ENCODE measurements at regions not wholly inside any gene's neighbourhood (a gene's known extent, or its start where the extent isn't known, plus 50 kb on each side); places are given as distances from the start of the nearest gene placed in this dataset.

DNA sequence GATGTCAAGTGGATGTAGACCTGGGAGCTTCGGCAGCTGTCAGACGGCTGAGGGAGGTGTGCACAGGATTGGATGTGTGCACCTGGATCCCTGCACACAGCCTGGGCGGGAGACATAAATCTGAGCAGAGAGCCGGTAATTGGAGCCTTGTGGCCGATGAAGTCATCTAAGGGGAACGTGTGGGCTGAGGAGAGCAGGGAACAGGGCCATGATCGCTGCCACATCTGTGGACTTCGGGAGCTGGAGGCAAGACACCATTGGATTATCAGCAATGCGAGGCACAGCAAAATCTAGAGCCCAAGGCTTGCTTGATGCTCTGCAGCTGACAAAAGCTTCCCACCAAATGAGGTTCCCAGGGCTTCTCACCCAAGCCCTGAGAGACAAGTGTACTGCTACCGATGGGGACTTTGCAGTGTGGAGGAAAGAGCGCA, 147.7 kb downstream of the PTPN20 start:
- TF ChIP-seq ZNF274 (IDR thresholded peaks at IDR 0.05; ENCODE audit: low read length): no peak
- TF ChIP-seq ZNF274 (tag by site-specific recombination; IDR thresholded peaks at IDR 0.05; ENCODE audit: borderline replicate concordance): no peak
- TF ChIP-seq, protein P1, sequence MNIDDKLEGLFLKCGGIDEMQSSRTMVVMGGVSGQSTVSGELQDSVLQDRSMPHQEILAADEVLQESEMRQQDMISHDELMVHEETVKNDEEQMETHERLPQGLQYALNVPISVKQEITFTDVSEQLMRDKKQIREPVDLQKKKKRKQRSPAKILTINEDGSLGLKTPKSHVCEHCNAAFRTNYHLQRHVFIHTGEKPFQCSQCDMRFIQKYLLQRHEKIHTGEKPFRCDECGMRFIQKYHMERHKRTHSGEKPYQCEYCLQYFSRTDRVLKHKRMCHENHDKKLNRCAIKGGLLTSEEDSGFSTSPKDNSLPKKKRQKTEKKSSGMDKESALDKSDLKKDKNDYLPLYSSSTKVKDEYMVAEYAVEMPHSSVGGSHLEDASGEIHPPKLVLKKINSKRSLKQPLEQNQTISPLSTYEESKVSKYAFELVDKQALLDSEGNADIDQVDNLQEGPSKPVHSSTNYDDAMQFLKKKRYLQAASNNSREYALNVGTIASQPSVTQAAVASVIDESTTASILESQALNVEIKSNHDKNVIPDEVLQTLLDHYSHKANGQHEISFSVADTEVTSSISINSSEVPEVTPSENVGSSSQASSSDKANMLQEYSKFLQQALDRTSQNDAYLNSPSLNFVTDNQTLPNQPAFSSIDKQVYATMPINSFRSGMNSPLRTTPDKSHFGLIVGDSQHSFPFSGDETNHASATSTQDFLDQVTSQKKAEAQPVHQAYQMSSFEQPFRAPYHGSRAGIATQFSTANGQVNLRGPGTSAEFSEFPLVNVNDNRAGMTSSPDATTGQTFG (tag by site-specific recombination; IDR thresholded peaks at IDR 0.05; ENCODE audit: borderline replicate concordance): no peak
- no peak for TF ChIP-seq SALL2 (tag by site-specific recombination; IDR thresholded peaks at IDR 0.05; ENCODE audit: borderline replicate concordance)
- TF ChIP-seq TCF7L2 (IDR thresholded peaks at IDR 0.05; ENCODE audit: borderline replicate concordance, low read depth, low read length): no peak
- TF ChIP-seq, protein P2, sequence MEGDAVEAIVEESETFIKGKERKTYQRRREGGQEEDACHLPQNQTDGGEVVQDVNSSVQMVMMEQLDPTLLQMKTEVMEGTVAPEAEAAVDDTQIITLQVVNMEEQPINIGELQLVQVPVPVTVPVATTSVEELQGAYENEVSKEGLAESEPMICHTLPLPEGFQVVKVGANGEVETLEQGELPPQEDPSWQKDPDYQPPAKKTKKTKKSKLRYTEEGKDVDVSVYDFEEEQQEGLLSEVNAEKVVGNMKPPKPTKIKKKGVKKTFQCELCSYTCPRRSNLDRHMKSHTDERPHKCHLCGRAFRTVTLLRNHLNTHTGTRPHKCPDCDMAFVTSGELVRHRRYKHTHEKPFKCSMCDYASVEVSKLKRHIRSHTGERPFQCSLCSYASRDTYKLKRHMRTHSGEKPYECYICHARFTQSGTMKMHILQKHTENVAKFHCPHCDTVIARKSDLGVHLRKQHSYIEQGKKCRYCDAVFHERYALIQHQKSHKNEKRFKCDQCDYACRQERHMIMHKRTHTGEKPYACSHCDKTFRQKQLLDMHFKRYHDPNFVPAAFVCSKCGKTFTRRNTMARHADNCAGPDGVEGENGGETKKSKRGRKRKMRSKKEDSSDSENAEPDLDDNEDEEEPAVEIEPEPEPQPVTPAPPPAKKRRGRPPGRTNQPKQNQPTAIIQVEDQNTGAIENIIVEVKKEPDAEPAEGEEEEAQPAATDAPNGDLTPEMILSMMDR (tag by site-specific recombination; IDR thresholded peaks at IDR 0.05): no peak
- TF ChIP-seq PRDM1 (tag by site-specific recombination; IDR thresholded peaks at IDR 0.05): no peak
- no peak for TF ChIP-seq YY1 (tag by site-specific recombination; IDR thresholded peaks at IDR 0.05)
- no peak for TF ChIP-seq YY2 (tag by site-specific recombination; IDR thresholded peaks at IDR 0.05)
- TF ChIP-seq ZNF133 (tag by site-specific recombination; IDR thresholded peaks at IDR 0.05): no peak
- TF ChIP-seq, protein P3, sequence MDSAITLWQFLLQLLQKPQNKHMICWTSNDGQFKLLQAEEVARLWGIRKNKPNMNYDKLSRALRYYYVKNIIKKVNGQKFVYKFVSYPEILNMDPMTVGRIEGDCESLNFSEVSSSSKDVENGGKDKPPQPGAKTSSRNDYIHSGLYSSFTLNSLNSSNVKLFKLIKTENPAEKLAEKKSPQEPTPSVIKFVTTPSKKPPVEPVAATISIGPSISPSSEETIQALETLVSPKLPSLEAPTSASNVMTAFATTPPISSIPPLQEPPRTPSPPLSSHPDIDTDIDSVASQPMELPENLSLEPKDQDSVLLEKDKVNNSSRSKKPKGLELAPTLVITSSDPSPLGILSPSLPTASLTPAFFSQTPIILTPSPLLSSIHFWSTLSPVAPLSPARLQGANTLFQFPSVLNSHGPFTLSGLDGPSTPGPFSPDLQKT (IDR thresholded peaks at IDR 0.05; ENCODE audit: borderline replicate concordance, low read depth, low read length): no peak

All from HEK293 (cell line).